HUES64 (cell line): ENCODE measurements at regions not wholly inside any gene's neighbourhood (a gene's known extent, or its start where the extent isn't known, plus 50 kb on each side); places are given as distances from the start of the nearest gene placed in this dataset.
"Not testable (repeated sequence)": the region's sequence is repeated elsewhere in the genome, so short reads cannot be mapped to it uniquely, and the experiment has no call there.

Experiments
- H3K27ac ChIP-seq: 2 replicates; pipeline ENCODE4 v1.7.0; 2013; ENCODE audit warnings: low read depth, low read length, inconsistent platforms
- H3K27me3 ChIP-seq: 2 replicates; pipeline ENCODE4 v1.6.1; 2013; ENCODE audit warnings: mild to moderate bottlenecking, low read length; ENCODE audit not compliant: insufficient read depth
- H3K36me3 ChIP-seq: 2 replicates; pipeline ENCODE4 v1.6.1; 2013; ENCODE audit warnings: mild to moderate bottlenecking, low read length; ENCODE audit not compliant: insufficient read depth
- H3K4me1 ChIP-seq: 2 replicates; pipeline ENCODE4 v1.6.1; 2013; ENCODE audit warnings: mild to moderate bottlenecking, low read length, moderate library complexity; ENCODE audit not compliant: insufficient read depth
- H3K4me3 ChIP-seq: 2 replicates; pipeline ENCODE4 v1.5.1; 2013; ENCODE audit warnings: mild to moderate bottlenecking, low read length, moderate library complexity
- H3K9ac ChIP-seq: 2 replicates; pipeline ENCODE4 v1.6.1; 2013; ENCODE audit warnings: mild to moderate bottlenecking, low read depth, low read length
- H3K9me3 ChIP-seq: 2 replicates; pipeline ENCODE4 v1.6.1; 2013; ENCODE audit warnings: low read depth, low read length; ENCODE audit not compliant: insufficient read depth
- WGBS: fragments of 150-250, 120-280 bp; methylation state at CpG from one replicate; pipeline ENCODE4 v1.1.7; 2013; ENCODE audit warnings: missing lambda C conversion rate; 5-methylcytosine and 5-hydroxymethylcytosine counted together

DNA sequence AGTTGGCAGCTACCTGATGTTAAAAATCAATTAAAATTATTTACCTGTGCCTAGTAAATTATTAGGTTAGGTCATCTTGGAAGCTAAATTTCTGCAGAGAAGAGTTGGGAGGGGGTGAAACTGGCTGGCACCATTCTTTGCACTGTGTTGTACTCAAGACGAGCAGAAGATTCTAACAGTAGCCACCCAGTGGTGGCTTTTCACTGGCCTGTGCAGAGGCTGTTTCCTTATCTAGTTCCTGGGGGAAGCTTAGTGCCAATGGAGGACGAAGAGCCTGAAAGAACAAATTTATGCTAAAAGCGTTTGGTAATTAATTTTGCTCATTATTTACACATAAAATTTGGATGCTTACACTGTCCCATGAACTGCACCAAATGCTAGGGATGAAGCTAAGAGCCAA, 595.3 kb downstream of the XPNPEP1 start:
- Histone ChIP-seq H3K27ac (no peak overlapping the region), H3K9me3 (peaks cover 61% of the 10 kb centered on the region), H3K4me1 (no peaks in the 10 kb centered on the region), H3K36me3 (no peaks in the 10 kb centered on the region), H3K27me3 (no peaks in the 10 kb centered on the region), H3K4me3 (no peak overlapping the region), H3K9ac (no peak overlapping the region)
- WGBS: 51% methylated on average over 2 of the region's 3 CpGs

DNA sequence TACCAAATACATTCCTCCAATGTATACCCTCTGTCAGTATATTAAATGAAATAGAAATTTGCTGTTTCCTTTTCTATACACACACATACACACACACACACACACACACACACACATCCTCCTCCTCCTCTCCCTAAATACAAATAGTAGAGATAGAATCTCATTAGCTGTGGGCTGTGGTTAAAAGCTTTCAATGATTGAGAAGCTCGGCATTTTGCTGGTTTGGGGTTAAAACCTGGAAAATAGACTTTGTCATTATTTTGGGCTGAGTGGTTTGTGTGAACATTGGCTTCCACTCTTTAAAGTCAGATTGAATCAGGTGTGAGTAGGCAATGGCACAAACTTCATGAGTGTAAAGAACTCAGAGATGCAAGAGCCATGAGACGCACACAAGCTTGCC, 596.0 kb downstream of the XPNPEP1 start:
- no peak overlapping the region for H3K4me3 ChIP-seq
- H3K27ac ChIP-seq: no peak overlapping the region
- no peaks in the 10 kb centered on the region for H3K27me3 ChIP-seq
- H3K4me1 ChIP-seq: no peaks in the 10 kb centered on the region
- WGBS: 88% methylated on average over 2 of the region's 2 CpGs
- H3K9me3 ChIP-seq: peaks cover 54% of the 10 kb centered on the region
- no peak overlapping the region for H3K9ac ChIP-seq
- H3K36me3 ChIP-seq: no peaks in the 10 kb centered on the region

DNA sequence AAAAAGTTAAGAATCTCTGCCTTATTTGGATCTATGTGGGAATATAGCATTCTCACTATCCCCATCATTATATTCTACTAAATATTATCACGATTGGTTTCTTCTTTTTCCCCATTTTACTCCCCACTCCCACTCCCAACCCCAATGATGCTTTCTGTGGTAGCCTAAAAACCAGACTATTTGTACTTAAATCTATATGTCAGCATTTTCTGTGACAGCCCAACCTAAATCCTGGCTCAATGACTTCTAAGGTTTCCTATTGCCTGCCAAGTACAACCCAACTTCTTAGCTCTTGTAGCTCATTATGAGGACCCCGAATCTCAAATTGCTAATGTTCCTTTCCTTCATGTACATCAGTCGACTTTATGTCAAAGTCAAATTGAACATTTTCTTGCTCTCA, 598.6 kb downstream of the XPNPEP1 start:
- Histone ChIP-seq H3K4me1 (no peaks in the 10 kb centered on the region), H3K9ac (no peak overlapping the region), H3K27me3 (no peaks in the 10 kb centered on the region), H3K4me3 (no peak overlapping the region), H3K36me3 (no peaks in the 10 kb centered on the region), H3K9me3 (peaks cover 61% of the 10 kb centered on the region), H3K27ac (no peak overlapping the region)
- WGBS: 81% methylated on average over 3 of the region's 3 CpGs

DNA sequence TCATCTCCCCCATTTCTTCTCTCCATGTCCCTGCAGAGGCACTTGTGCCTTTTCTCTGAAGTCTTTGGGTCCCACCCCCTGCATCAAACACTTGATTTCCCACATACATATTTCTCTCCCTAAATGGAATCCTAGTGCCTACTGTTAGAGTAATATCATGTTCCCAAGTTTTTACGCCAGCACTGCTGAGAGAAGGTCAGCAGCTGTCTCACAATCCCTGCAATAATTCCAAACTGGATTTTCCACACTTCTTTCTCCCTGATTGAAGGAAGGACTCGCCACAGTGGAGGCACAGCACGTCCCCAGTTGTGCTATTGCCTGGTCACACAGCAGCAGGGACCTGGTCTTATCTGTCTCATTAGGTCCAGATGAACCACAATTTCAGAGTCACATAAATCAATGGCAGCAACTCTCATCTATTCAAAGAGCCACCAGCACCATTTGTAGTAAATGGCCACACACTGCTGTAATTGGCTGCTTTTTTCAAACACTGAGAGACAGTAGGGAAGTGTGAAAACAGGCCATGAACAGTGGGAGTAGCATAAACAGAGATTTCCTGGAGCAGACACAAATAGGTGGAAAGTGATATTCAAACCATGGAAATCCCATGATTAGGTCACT, 605.5 kb downstream of the XPNPEP1 start:
- Histone ChIP-seq H3K36me3 (no peaks in the 10 kb centered on the region), H3K9ac (no peak overlapping the region), H3K27ac (no peak overlapping the region), H3K9me3 (peaks cover 46% of the 10 kb centered on the region), H3K27me3 (no peaks in the 10 kb centered on the region), H3K4me3 (no peak overlapping the region), H3K4me1 (no peaks in the 10 kb centered on the region)
- WGBS: 49% methylated on average over 3 of the region's 3 CpGs

DNA sequence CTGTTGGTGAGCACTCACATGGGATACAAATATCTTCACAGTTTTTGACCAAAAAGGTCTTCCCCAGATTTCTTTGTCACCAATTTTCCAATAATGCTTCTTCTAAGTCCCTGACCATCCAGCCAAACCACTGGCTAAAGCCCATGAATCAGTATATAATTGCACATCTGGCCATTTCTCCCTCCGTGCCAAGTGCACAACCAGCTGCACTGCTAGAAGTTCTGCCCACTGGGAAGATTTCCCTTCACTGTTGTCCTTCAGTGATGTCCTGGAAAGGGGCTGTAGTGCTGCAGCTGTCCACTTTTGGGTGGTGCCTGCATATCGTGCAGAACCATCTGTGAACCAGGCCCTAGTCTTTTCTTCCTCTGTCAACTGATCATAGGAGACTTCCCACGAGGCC, 609.3 kb downstream of the XPNPEP1 start:
- not testable (repeated sequence) for H3K9ac ChIP-seq, H3K4me3 ChIP-seq, H3K27ac ChIP-seq, H3K36me3 ChIP-seq, H3K4me1 ChIP-seq, H3K27me3 ChIP-seq
- peaks cover 30% of the 10 kb centered on the region; the same call in 1 of the 2 replicates for H3K9me3 ChIP-seq
- 57% methylated on average over 3 of the region's 3 CpGs for WGBS

DNA sequence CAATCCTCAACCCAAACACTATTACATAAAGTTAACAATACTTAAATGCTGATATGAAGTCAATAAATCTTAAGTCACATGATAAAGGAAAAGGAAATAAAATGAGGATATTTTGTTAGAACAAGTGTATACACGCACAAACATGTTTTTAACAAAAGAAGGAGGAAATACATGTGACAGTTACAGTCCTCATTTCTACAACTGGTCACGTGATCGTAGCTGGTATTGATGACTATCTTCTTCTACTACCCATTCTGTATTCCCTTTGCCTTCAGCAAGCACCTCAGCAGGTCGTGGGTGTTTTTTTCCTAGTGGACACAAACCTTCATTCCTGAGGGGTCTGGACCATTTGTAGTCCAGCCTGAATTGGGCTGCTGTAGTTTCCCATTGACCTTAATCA, 610.8 kb downstream of the XPNPEP1 start:
- not testable (repeated sequence) for H3K27ac ChIP-seq, H3K9ac ChIP-seq, H3K4me3 ChIP-seq, H3K27me3 ChIP-seq, H3K4me1 ChIP-seq, H3K36me3 ChIP-seq
- 59% methylated on average over 4 of the region's 4 CpGs for WGBS
- H3K9me3 ChIP-seq: peaks cover 33% of the 10 kb centered on the region

DNA sequence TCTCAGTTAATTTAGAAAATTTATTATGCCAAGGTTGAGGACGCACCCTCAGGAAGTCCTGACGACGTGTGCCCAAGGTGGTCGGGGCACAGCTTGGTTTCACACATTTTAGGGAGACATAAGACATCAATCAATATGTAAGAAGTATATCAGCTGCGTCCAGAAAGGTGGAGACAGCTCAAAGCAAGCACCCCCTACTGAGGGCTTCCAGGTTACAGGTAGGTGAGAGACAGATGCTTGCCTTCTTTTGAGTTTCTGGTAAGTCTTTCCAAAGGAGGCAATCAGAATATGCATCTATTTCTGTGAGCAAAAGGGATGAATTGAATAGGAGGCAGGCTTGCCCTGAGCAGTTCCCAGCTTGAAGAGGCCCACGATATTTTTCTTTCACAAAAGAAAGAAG, 614.3 kb downstream of the XPNPEP1 start:
- 75% methylated on average over 5 of the region's 6 CpGs for WGBS
- no peaks in the 10 kb centered on the region for H3K27me3 ChIP-seq
- H3K4me1 ChIP-seq: no peaks in the 10 kb centered on the region
- no peak overlapping the region for H3K9ac ChIP-seq
- no peaks in the 10 kb centered on the region for H3K36me3 ChIP-seq
- no peak overlapping the region for H3K27ac ChIP-seq
- no peak overlapping the region for H3K4me3 ChIP-seq
- peaks cover 29% of the 10 kb centered on the region for H3K9me3 ChIP-seq

DNA sequence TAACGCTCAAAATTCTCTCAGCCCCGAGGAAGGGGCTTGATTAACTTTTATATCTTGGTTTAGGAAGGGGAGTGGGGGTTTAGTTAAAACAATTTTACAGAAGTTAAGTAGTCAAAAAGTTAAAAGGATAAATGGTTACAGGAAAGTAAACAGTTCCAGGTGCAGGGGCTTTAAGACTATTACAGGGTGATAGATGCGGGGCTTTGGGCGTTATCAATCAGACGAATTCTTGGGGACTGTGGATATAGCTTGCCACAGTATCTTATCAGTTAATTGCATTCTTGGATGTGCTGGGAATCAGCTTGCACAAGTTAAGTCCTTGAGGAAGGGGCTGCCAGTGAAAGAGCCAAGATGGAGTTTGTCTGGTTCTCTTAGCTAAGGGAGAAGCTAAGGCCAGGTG, 616.2 kb downstream of the XPNPEP1 start:
- not testable (repeated sequence) for H3K9ac ChIP-seq, H3K4me3 ChIP-seq, H3K4me1 ChIP-seq, H3K27me3 ChIP-seq, H3K36me3 ChIP-seq, H3K27ac ChIP-seq
- WGBS: 84% methylated on average over 5 of the region's 5 CpGs
- peaks cover 42% of the 10 kb centered on the region for H3K9me3 ChIP-seq

DNA sequence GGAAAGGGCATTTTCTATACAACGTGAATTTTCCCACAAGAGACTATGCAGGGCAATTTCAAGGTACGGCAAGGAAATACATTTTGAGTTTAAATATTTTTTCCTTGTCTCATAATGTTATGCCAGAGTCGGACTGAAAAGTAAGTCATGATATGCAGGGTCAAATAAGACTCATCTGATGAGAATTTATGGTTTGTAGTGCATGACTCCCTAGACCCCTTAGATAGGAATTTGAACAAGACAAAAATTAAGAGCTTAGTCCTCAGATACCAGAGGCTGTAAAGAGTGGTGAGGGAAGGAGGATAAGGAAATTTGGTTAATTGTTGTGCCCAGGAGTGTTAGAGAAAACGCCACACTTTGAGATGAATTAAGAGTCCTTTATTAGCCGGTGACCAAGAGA, 616.6 kb downstream of the XPNPEP1 start:
- no peaks in the 10 kb centered on the region for H3K4me1 ChIP-seq
- H3K27me3 ChIP-seq: no peaks in the 10 kb centered on the region
- no peak overlapping the region for H3K27ac ChIP-seq
- H3K9me3 ChIP-seq: peaks cover 45% of the 10 kb centered on the region
- 76% methylated on average over 5 of the region's 5 CpGs for WGBS
- no peak overlapping the region for H3K4me3 ChIP-seq
- no peaks in the 10 kb centered on the region for H3K36me3 ChIP-seq
- no peak overlapping the region for H3K9ac ChIP-seq

DNA sequence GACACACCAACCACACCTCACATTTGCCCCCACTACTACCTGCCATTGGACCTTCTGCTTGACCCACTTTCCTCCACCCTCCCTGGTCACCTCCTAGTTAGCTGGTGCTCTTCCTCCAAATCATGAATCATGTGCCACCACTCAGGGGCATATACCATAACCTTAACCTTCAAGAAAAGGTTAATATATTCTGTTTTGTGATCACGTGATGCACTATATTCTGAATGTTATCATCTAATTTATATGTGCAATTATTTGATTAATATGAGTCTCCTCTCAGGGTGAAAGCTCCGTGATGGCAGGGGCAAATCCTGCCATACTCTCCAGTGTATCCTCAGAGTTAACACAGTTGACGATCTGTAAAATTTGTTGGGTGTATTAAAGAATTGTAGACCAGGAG, 635.5 kb downstream of the XPNPEP1 start:
- H3K4me1 ChIP-seq: no peaks in the 10 kb centered on the region
- H3K9ac ChIP-seq: no peak overlapping the region
- no peaks in the 10 kb centered on the region for H3K27me3 ChIP-seq
- H3K4me3 ChIP-seq: no peak overlapping the region
- no peaks in the 10 kb centered on the region for H3K36me3 ChIP-seq
- H3K9me3 ChIP-seq: peaks cover 34% of the 10 kb centered on the region
- H3K27ac ChIP-seq: no peak overlapping the region
- WGBS: 73% methylated on average over 2 of the region's 3 CpGs

DNA sequence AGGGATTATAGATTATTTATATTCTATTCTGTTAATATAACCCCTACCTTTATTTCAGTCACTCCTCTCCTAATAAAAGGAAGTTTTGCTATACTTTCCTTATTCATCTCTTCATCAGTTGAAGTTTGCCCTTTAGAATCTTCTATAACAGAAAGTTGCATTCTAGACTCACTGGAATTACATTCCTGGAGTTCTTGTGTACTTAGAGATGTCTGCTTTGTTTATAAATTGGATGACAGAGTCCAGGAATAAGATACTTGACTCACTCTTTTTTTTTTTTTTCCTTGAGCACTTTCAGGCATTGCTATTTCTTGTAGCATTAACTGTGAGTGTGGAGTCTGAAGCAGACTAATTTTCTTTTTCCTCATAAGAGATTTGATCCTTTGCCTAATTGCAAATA, 640.8 kb downstream of the XPNPEP1 start:
- H3K9me3 ChIP-seq: peaks cover 29% of the 10 kb centered on the region
- no peak overlapping the region for H3K27ac ChIP-seq
- H3K27me3 ChIP-seq: no peaks in the 10 kb centered on the region
- no peaks in the 10 kb centered on the region for H3K36me3 ChIP-seq
- H3K9ac ChIP-seq: no peak overlapping the region
- no peak overlapping the region for H3K4me3 ChIP-seq
- H3K4me1 ChIP-seq: no peaks in the 10 kb centered on the region

DNA sequence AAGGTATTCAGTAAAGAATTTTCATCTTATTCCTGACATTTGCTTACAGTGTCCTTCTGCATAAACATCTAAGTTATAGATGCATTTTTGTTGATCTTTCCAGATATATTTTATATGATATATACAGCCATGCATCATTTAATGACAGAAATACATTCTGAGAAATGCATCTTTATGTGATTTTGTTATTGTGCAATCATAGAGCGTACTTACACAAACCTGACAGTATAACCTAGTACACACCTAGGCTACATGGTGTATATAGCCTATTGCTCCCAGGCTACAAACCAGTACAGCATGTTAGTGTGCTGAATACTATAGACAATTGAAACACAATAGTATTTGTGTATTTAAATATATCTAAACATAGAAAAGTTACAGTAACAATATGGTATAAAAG, 642.0 kb downstream of the XPNPEP1 start:
- Histone ChIP-seq H3K4me1 (no peaks in the 10 kb centered on the region), H3K27me3 (no peaks in the 10 kb centered on the region), H3K9me3 (peaks cover 32% of the 10 kb centered on the region), H3K4me3 (no peak overlapping the region), H3K9ac (no peak overlapping the region), H3K27ac (no peak overlapping the region), H3K36me3 (no peaks in the 10 kb centered on the region)
- no CpG with 5 or more reads among the region's 1 CpG for WGBS
